Right kidney (tissue), 1 donor: ENCODE measurements at regions not wholly inside any gene's neighbourhood (a gene's known extent, or its start where the extent isn't known, plus 50 kb on each side); places are given as distances from the start of the nearest gene placed in this dataset.
"Not testable (repeated sequence)": the region's sequence is repeated elsewhere in the genome, so short reads cannot be mapped to it uniquely, and the experiment has no call there.

Experiments
- DNase-seq: peaks from one replicate; pipeline ENCODE4 v3.0.0-alpha.2; 2016

DNA sequence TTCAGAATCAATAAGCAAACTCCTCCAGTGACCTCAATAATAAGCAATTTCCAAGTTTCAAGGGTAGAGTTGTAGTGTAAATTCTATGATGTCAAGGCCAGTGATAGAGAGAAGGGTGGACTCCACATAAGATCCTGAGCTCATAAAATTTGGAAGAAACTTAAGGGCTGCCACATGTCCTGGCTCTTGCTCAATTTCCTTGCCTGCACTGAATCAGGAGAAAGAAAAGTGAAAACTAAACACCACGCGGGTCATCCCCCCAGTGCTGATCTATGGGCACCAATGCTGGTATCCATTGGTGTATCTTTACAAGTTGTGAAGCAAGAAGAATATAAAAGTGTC lies 392.0 kb upstream of the INTU start:
- no peak for DNase-seq

DNA sequence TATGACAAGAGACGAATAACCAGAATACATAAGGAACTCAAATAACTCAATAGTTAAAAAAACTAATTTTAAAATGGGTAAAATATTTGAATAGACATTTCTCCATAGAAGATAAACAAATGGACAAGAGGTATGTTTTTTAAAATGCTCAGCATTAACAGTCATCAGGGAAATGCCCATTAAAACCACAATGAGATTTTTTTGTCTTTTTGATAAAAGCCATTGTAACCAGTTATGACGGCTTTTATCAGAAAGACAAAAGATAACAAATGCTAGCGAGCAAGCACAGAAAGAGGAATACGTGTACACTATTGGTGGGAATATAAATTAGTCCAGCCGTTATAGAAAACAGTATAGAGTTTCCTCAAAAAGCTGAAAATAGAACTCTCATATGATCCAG lies 388.2 kb upstream of the INTU start:
- no peak for DNase-seq

DNA sequence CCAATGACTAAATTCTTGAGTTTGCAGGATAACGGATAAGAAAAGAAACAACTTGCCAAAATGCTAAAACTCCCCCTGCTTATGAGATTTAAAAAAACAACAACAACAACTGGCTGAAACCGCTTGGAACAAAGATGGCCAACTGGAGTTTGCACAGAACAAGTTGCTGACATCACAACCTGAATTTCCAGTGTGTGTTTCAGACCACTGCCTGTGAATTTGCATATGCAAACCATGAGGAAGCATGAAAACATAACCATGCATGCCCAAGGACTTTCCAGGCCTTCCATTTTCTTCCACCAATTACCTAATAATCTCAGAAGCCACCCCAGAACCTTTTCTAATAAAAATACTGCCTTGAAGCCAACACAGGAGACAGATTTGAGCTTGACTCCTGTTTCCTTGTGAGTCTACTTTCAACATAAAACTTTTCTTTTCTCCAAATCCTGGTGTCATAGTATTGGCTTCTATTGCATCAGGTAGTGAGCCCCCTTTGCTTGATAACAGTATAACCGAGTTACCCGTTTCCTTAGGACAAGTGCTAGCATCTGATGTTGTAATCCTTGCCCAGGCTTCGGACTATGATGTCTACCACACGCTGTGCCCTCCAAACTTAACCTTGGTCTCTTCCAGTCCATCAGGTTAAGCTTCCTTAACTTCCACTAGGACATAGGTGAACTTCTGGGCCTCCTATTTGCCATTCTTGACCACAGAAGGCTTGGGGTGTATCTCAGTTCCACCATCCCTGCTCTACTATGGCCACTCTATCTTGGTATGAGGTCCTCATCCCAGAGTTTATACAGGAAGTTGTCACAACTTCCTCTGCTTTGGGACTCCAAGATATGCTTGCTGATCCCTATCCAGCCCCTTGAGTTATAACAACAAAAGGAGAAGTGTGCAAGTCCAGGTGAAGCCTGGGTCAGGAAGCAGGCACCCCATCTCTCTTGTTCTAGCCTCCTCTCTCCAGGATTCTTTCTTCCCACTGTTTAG lies 385.5 kb upstream of the INTU start:
- no peak for DNase-seq

DNA sequence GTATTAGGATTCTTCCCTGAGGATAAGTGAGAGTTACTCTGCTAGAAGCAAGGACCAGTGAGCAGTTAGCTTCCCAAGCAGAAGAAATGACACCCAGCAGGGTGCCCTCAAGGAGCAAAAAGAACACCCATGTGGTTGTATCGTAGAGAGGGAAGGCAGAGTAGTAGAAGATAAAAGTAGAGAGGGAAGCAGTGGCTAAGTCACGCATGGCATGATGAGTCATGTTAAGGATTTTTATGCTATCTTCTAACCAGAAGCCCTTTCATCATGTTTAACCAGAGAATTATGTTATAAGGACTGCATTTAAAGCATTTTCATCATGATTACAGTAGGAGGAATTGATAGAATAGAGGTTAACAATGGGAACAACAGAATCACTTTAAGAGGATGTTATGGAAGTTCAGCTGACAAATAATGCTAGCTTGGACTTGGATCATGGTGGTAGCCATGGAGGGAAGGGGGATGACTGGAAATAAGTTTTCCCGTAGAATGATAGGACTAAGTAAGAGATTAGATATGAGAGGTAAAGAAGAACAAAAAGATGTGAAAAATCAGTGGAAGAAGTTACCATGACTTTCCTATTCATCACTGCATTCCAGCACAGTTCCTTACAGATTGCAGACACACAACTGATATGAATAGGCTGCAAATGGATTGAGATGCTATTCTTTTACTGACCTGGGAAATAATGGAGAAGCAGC lies 383.5 kb upstream of the INTU start:
- no peak for DNase-seq

DNA sequence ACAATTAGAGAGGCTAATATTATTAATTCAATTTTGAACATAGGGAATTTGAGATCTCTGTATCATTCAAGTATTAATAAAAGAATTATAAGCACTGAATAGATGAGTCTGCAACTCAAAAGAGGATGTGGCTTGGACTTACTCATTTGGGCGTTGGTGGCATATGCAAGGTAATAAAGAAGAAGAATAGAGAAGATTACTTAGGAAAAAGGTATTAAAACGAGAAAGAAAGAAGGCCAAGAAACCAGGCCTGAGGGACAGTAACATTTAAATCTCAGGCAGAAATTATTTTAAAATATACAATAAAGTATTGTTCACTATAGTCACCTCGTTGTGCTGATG lies 383.0 kb upstream of the INTU start:
- DNase-seq = no peak

DNA sequence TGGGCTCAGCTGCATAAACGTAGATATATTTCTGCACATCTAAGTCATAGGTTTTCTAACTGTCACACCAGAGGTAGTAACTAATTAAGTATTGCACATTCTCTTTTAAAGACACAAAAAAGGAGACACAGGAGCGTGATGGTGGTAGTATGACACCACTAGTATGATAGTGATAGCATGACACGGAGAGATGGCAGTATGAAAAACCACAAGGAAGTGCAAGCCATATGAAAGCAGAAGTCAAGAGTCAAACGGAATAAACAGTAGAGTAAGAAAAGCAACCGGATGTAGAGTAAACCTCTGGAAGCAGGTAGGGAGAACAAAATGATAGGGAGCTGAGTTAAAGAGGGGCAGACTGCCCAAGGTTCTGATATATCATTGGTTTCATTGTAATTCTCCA lies 382.2 kb upstream of the INTU start:
- no peak for DNase-seq

DNA sequence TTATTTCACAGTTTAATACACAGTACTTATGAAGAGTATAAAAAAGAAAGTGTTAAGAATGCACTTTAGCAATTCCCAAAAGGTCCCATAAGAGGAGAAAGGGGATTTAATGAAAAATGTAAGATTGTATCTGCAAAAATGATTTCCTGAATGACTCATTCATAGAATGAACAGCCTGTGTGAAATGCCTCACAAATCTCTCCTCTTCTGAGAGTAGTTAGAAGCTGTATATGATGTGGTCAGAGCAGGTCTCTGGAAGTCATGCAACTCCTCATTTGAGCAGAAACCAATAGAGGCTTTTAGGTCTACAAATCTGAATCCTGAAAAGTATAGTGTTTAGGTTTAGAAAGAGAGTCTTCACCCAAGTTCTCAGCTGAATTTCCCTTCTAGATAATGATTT lies 381.3 kb upstream of the INTU start:
- DNase-seq = no peak

DNA sequence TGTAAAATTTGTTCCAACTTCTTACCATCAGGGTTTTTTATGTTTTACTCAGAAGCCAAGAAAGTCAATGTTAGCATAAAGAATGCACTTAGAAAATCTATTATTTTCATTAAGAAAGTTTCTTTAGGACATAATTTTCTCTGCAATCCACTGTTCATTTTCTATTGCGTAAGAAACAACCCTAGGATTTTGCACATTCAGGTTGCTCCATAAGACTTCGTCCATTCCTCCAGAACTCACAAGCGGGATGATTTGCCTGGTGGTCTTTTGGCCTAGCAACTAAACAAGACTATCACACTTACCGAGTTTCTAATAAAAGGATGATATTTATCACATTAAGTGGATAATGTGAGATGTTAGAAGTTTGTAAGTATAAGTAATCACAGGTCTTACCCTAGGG lies 376.3 kb upstream of the INTU start:
- no peak for DNase-seq

DNA sequence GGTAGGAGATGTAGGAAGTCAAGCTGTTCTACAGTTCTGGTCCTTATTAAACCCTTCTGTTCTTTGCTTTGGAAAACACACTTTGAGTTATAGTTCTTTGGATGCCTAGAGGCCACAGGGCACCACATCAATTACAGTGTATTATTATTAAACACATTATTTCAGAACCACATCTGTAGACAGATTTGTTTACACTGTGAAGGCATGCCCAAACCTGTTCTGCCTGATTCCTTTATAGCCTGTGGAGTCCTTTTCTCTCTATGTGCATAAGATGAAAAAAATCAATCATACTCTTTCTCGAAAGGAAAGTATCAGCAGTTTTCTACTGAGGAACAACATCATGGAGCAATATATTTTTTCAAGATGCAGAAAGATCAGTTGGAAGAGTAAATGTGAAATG lies 371.3 kb upstream of the INTU start:
- DNase-seq = no peak

DNA sequence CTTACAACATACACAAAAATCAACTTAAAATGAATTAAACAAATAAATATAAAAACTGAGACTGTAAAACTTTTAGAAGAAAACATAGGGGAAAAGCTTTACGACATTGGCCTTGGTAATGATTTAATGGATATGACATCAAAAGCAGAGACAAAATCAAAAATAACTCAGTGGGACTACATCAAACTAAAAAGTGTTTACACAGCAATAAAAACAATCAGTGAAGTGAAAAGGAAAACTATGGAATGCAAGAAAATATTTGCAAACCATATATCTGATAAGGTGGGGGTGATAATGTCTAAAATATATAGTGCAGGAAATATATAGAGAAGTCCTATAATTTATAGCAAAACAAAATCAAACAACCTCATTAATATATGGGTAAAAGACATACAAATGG lies 364.4 kb upstream of the INTU start:
- DNase-seq = no peak

DNA sequence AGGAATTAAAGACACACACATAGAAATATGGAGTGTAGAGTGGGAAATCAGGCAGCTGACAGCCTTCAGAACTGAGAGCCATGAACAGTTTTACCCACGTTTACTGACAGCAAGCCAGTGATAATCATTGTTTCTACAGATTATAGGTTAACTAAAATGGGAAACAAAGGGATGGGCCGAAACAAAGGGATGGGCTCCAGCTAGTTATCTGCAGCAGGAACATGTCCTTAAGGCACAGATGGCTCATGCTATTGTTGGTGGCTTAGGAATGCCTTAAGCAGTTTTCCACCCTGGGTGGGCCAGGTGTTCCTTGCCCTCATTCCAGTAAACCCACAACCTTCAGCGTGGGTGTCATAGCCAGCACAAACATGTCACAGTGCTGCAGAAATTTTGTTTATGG lies 355.7 kb upstream of the INTU start:
- DNase-seq = not testable (repeated sequence)

DNA sequence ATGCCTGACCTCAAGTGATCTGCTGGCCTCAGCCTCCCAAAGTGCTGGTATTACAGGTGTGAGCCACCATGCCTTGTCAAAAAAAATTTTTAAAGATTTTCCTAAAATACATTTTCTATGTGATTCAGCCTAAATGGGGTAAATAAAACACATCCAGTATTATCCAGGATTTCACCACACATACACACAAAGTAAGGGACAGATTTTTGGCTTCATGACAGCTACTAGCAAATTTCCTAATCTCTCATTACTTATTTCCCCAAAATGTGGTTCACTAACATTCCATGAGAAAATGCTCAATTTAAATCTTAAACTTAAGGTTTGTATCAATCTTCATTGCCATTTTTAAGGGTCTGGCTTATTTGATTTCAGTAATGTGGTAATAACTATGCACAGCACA lies 348.5 kb upstream of the INTU start:
- DNase-seq = no peak

DNA sequence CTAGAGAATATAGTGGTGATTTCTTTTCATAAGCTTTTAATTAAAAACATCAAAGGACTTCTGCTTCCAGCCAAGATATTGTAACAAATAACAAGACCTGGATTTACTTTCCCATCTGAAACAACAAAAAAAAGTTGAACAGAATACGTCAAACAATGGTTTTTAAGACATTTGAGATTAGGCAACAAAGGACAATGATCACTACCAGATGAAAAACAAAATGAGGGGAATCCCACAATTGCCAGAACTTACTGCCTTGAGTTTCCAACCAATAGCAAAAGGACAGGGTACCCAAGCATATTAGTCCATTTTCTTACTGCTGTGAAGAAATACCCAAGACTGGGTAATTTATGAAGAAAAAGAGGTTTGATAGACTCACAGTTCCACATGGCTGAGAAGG lies 341.4 kb upstream of the INTU start:
- no peak for DNase-seq

DNA sequence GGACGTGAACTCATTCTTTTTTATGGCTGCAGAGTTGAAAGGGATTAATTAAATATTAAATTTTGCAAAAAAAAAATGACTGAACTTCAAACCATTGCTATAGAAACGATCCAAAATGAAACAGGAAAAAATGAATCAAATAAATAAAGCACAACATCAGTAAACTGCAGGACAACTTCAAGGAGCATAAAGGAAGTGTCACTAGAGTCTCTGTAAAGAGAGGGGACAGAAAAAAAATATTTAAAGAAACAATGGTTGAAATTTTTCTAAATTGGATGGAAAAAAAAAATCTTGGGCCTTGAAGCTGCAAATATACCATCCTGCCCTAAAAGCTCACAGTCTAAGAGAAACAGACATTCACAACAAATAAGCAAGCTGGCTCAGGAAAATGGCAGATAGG lies 339.3 kb upstream of the INTU start:
- peak; percentile 15 for DNase-seq

DNA sequence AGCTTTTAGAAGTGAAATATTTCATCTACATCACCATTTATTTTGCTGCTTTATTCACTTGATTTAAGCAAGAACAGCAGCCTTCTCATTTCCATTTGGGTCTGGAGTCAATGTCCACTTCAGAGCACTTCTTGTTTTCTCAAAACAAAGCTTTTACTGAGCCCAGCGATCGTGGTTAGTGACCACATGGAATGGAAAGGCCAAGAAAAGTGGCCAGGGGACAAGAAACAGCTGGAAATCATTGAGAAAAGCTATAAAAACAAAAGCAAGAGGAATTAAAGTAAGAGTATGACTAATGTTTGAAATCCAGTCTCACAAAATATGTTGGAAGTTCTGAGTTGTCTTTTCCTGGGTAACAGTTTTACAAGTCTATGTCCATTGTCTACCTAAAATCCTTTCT lies 328.4 kb upstream of the INTU start:
- no peak for DNase-seq

DNA sequence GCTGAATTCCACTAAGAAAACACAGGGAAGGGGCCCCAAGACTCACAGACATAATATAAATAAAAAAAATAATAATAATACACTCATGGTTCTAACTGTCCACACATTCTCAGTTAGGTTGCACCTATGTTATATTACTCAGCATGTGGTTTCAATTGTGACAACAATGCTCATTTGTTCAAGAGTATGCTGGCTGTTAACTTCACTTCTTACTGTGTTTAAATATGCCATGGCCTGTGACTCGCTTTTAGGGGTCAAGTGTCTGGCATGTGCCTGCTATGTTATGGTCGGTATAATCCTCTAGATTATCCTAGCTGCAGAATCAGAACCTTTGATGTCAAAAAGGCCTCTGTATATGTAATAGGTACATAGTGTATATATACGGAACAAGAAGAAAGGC lies 324.8 kb upstream of the INTU start:
- no peak for DNase-seq

DNA sequence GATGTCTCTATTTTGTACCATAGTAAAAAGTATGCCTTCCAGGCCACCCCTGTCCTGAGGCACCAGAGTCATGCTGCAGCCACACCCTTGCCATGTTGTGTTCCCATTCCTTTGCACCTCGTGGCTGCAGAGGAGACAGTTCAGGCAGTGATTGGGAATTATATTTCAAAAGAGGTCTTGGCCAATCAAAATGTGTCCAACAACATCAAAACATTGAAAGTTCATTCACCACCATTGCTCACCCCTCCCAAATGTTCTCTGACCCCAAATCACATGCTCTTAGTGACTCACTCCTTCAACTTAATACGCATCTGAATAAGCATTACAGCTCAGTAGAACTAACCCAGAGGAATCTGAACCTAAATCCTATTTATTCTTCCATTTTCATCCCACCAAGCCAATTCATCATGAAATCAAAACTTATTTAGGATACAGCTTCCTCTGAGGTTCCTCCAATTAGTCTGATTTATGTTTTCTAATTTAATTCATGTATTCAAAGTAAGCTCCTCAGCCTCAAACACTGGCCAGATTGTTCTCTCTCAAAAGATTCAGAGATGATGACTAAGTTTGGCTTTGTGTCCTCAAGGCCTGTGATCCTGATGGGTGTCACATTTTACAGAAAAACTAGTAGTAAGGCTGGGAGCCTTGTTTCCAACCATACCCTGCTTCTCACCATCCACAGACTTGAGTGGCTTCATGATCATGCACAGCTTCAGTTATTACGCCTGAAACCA lies 323.2 kb upstream of the INTU start:
- DNase-seq = no peak

DNA sequence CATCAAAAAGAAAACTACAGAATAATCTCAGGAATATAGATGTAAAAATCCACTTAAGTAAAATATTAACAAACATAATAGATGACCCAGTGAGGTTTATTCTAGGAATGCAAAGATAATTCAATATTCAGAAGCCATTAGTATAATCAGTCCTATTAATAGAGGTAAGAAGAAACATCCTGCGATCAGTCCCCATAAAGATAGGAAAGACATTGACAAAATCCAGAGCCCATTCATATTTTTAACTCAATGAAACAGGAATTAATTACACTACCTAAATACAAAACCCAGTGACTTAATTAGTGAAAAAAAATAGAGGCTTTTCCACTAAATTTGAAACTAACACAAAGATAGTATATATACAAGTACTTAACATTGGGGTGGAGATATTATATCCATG lies 321.4 kb upstream of the INTU start:
- DNase-seq = no peak

DNA sequence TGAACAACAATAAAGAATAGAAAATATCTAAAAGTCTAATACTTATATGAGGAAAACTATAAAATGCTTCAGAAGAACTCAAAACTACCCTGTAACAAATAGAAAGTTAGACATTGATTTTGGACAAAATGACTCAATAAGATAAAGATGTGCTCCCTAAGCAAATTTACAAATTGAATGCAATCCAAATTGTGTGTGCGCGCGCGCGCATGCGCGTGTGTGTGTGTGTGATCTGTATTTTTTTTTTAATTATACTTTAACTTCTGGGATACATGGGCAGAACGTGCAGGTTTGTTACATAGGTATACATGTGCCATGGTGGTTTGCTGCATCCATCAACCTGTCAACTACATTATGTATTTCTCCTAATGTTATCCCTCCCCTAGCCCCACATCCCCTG lies 320.8 kb upstream of the INTU start:
- no peak for DNase-seq

DNA sequence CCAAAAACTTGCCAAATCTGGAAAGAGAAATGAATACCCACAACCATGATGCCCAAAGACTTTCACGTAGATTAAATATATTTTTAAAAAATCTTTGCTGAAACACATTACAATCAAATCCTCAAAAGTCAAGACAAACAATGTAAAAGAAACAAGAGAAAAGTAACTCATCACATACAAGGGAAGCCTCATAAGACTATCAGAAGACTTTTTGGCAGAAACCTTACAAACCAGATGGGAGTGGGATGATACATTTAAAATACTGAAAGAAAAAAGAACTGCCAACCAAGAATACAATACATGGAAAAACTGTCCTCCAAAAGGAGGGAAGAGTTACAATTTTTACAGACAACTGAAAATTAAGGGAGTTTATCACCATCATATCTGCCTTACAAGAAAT lies 319.0 kb upstream of the INTU start:
- no peak for DNase-seq

DNA sequence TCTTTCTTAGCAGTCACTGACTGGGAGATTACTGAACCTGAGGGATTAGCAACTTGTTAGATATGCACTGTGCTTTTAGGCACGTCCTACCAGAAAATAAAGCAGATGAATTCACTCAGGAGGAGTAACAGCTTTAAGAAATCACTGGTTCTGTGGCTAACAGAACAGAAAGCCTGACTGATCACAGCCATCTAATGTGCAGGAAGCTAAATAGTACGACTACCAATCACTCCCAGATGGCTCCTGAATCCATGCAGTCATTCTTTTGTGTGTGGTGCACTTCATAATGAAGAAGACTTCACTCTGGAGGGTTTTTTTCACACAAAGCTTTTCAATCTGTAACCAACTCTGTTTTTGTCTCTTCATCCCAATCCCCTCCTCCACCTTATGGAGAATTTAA lies 305.3 kb upstream of the INTU start:
- no peak for DNase-seq

DNA sequence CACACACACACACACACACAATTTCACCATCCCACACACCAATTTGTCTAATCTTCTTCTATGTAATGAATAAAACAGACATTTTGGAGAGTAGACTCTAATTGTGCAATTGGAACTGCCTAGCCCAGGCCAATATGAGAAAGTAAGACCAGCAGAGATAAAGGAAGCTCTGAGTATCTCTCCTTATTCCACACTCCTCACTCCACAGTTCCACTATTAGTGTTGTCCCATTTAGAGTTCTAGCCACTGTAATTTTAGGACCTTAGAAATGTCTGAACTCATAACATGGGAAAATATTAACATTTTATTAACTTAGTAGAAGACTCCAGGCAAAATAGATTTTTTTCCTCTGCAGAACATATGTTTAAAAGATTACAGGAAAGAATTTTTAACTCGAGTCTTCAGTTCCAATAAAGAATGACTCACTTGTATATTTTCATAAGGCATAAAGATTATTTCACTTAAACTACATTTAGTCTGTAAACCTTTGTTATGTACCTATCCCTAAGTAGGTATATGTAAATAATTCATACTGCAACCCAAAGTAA lies 297.6 kb upstream of the INTU start:
- no peak for DNase-seq

DNA sequence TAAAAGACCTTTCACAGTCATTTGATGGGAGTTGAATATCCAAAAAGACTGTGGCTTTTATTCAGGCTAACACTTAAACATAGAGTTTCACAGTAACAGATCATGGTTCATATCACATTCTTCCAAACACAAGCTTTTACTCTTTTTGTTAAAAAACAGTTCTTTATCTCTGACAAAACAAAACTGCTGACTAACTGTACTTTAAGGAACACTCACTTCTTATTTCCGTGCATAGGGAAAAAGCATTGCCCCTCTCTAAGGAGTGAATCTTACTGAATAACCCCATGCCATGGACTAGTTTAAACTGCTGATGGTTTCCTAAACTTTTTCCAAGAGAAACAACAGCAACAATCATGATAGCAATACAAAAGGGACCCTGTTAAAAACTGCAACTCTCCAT lies 297.0 kb upstream of the INTU start:
- DNase-seq = no peak
